22Rv1 (cell line): ENCODE measurements at regions not wholly inside any gene's neighbourhood (a gene's known extent, or its start where the extent isn't known, plus 50 kb on each side); places are given as distances from the start of the nearest gene placed in this dataset.
A peak's percentile ranks its signal among the peaks of the same experiment; 100 is the strongest.

Experiments used
- H3K27ac ChIP-seq: fragments of 450-650 bp; 2 replicates; pipeline ENCODE4 v1.5.1; 2017
- ZFX ChIP-seq: fragments of 450-650 bp; IDR thresholded peaks from 2 replicates; pipeline ENCODE4 v1.6.1; 2017; ENCODE audit warnings: antibody characterized with exemption, borderline replicate concordance
- TF ChIP-seq, protein P1 (sequence below): fragments of 450-650 bp; IDR thresholded peaks from 2 replicates; pipeline ENCODE4 v1.5.1; 2017; ENCODE audit warnings: mild to moderate bottlenecking

DNA sequence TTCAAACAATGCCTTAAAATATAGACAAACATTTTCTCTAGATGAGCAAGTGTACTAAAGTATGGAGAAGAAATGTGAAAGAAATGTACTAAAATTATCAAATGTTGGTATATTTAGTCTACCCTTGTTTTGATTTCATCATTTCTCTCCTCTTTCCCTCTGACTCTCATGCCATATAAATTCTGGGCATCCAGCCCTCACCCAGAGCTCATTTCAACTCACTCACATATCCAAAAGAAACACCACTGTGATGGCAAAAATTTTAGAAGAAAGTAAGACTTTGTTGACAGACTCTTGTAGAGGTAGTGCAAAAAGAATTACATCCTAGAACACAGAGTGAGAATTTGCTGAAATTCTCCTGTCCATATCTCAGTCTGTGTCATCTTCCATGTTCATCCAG, 377.8 kb upstream of the SUCLG2 start:
- H3K27ac ChIP-seq, result no peak overlapping the region

DNA sequence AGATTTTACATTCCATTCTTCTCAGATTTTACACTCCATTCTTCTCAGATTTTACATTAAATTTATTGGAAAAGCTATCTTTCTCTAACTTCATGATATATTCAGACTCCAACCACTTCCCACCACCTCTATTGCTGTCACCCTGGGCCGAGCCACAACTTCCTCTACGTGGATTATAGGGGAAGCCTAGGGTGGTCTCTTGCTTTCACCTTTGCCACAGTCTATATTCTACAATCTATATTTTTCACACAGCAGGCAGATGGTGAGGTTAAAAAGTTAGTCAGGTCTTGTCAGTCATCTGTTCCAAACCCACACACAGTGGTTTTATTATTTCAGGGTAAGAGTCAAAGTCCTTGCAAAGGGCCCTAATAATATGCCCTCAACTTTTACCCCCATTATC, 370.8 kb upstream of the SUCLG2 start:
- no peak overlapping the region for H3K27ac ChIP-seq
- no peak for TF ChIP-seq ZFX
- TF ChIP-seq, protein P1, sequence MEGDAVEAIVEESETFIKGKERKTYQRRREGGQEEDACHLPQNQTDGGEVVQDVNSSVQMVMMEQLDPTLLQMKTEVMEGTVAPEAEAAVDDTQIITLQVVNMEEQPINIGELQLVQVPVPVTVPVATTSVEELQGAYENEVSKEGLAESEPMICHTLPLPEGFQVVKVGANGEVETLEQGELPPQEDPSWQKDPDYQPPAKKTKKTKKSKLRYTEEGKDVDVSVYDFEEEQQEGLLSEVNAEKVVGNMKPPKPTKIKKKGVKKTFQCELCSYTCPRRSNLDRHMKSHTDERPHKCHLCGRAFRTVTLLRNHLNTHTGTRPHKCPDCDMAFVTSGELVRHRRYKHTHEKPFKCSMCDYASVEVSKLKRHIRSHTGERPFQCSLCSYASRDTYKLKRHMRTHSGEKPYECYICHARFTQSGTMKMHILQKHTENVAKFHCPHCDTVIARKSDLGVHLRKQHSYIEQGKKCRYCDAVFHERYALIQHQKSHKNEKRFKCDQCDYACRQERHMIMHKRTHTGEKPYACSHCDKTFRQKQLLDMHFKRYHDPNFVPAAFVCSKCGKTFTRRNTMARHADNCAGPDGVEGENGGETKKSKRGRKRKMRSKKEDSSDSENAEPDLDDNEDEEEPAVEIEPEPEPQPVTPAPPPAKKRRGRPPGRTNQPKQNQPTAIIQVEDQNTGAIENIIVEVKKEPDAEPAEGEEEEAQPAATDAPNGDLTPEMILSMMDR, result no peak

More for the DNA sequence above, 377.8 kb upstream of the SUCLG2 start:
- TF ChIP-seq ZFX, result no peak
- TF ChIP-seq, protein P1, result no peak

DNA sequence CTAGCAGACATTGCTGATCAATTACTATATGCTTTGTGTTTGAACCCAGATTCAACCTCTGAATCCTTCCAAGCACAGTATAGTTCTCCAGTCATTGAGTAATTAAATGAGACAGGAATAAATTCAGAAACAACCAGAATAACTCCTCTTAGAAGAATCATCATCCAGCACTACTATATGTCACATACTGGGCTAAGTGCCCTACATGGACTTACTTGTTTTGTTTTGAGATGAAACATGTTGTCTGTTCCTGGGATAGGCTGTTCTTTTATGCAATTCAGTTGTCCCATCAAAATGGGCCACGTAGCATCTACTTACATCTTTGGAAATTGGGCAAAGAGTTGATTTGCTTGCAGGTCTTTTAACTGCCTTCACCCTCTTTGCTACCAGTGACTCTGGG, 365.5 kb upstream of the SUCLG2 start:
- TF ChIP-seq, protein P1, result no peak
- TF ChIP-seq ZFX, result no peak
- no peak overlapping the region for H3K27ac ChIP-seq

DNA sequence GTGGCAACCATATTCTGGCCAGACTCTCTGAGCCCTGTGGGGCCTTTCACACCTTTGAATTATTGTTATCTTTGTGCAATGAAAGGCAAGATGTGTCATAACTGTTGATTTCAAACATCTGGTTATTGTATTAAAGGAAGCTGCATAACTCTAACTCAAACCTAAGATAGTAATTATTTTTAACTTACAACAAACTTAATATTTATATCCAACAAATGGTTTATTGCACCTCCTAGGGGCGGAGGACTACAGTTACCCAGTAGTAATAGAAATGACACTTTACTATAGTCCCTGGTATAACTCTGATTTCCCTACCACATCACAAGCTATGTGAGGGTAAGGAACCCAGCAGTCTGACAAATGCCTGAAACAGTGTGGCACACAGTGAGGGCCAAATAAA, 363.9 kb upstream of the SUCLG2 start:
- H3K27ac ChIP-seq, result no peak overlapping the region

DNA sequence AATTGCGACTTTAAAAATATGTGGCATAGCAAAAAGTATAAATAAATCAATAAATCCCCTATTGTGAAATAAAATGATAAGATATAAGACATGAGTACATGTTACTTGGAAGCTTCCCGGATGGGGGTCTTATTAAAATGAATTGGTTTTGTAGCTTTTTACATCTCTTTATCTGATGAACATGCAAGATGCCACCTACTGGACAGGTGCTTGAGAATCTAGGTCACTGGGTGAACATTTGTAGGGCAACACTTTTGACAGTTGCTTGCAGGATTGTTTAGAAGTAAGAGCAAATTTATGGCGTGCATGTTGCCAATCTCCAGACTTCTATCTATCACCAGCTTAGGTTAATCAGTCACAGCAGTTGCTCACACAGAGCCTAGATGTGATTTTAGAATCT, 362.7 kb upstream of the SUCLG2 start:
- H3K27ac ChIP-seq, result no peak overlapping the region
- TF ChIP-seq, protein P1, result peak; percentile 28
- TF ChIP-seq ZFX, result no peak

More for the DNA sequence above, 363.9 kb upstream of the SUCLG2 start:
- no peak for TF ChIP-seq ZFX
- TF ChIP-seq, protein P1, result no peak

DNA sequence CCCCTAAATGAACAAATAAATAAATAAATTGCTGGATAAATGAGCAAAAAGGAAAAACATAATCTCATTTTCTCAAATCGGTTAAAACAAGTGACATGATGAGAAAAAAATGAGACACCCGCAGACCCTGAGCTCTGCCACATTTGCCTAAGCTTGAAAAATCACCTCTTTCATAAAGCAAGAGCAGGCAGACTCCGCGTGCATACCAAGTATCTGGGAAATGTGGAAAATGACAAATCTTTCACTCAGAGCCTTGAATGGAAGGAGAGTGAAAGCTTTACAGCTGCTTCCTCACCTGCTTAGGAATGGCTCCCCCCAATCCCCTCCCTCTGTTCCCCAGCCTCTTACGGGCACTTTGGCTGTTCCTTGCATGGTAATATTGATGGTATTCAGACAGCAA, 355.5 kb upstream of the SUCLG2 start:
- TF ChIP-seq, protein P1, result no peak
- H3K27ac ChIP-seq, result no peak overlapping the region

DNA sequence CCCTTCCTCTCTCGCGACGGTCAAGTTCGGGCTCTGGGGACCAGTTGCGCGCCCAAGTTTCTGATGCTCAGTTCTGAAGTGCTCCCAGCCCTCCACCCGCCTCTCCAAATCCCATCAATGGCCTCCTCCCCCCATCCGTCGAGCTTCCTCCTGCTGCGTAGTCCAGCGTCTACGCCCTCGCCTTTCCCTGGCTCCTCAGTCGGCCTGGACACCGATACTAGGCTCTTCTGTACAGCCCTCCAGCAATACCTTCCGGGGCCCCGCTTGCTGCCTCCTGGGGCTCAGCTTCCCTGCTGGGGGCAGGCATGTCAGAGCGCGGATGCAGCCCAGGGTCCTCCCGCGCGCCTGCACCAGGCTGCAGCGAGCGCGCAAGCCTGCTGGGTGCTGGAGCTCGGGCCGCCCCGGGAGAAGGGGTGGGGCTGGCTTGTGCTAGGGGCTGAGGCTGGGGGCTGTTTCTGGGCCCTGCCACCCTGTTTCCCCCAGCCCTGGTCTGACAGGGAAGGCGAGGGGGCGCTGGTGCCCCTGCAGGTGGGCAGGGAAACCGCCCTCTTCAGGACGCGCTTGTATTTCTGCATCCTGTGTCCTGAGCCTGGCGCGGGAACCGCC, 353.3 kb upstream of the SUCLG2 start:
- TF ChIP-seq ZFX, result no peak
- TF ChIP-seq, protein P1, result peak; percentile 57
- no peak overlapping the region for H3K27ac ChIP-seq
